Fibroblast of peridontal ligament (primary cell): ENCODE measurements at regions not wholly inside any gene's neighbourhood (a gene's known extent, or its start where the extent isn't known, plus 50 kb on each side); places are given as distances from the start of the nearest gene placed in this dataset.

Experiments
- DNase-seq: peaks from one replicate; pipeline ENCODE4 v3.0.0-alpha.2; 2010; ENCODE audit errors: extremely low read depth

DNA sequence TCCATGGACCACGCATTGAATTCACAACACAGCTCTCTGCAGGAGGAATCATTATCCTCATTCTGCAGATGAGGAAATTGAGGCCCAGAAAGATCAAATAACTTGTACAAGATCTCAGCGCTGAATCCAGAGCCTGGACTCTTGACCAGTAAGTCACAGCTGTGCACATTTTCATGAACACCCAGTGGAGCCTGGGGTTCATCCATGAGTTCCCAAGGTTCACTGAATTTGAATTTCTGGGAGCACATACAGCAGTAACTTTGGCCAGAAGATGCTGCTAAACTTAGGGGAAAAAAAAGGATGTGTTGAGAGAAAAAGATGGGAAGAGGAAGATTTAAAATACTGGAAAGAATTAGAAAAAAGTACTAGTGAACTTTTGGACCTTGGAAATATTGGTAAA, 218.7 kb upstream of the PPARGC1A start:
- no peak for DNase-seq

DNA sequence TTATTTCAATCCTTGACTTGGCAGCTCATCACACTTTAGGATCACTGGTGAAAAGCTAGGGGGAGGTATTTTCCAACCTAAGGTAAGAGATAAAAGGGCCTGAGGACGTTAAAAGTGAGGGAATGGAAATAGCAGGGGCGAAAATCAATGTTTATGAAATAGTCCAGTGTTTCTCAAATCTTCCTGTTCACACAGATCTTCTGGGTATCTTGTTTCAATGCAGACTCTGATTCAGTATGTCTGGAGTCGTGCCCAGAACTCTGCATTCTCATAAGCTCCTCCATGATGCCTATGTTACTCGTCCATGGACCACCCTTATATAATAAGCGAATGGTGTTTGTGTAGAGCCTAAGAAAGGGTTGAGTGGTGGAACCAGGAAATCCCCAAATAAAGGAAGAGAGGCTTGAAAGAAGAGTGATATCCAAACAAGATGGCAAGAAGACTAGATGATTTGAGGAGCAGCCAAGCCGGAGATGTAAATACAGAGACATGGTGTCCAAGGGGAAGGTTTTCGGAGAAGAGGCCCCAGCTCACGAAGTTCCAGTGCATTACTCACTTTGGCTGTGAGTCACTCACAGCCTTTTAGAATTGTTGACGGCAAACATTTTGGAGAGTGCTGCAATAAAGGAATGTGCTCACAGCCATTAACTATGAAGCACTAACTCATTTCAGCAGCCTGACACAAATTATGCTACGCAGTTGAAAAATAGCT, 215.6 kb upstream of the PPARGC1A start:
- peak; percentile 100 for DNase-seq

DNA sequence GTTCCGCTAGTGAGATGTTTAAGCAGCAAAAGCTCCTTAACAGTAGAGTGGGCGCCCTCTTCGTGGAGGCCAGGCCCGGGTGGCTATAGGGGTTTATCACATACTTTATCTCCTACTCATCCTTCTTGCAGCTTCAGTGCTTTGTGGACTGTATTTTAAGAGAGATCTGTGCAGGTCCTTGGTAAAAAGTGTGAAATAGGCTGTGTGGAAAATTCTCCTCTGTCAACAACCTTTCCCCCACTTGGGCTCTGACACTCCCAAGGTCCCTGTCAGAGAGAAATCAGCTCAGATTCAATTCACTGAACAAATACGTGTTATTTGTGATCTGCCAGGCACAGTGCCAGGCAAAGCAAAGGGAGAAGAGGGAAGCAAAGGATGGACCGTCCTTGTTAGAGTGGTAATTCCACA, 214.3 kb upstream of the PPARGC1A start:
- peak; percentile 40 for DNase-seq

DNA sequence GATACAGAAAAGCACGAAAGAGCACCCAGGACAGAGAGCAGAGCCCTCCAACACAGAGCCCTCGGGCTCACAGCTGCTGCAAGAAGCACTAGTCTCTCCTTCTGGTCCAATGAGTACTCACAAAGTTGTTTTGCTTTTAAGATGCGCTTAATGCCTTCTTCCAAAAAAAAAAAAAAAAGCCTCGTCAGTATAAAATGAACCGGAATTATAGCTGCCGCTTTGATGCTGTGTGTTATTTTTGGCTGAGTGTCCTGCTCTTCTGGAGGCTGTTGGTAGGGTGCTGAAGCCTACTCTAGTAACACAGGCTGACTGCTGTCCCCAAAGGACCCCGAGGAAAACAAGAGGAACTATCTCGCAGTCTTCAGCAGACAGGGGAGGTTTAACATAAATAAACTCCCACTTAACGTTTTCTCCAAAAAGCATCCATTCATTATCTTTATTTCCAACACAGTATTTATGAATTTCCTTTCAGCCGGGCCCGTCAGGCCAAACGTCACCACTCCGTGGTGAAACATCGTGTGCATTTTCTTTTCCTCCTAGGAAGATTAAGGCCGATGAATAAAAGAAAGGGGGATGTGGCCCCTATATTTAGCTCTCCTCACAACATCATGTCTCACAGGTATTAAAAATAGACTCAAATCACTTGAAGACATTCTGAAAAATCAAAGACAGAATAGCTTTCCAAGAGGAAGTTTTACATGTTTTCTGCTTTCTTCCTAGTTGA, 213.7 kb upstream of the PPARGC1A start:
- DNase-seq: peak; percentile 70

DNA sequence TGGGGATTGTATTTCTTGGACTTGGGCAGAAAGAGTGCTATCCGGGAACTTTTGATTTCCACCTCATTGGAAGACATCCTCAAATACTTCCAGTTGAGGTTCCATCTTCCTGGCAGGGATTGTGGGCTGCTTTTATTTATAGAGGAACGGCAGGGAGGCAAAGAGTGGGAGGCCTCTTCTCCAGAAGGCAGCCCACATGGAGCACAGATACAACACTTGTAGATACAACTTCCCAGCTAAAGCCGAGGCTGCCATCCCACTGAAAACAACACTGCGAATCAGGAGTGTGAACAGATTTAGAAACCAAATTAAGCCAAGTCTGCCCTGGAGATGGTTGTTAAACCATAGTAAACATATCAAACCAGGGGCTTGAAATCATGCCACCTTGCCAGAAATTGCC, 212.8 kb upstream of the PPARGC1A start:
- no peak for DNase-seq

DNA sequence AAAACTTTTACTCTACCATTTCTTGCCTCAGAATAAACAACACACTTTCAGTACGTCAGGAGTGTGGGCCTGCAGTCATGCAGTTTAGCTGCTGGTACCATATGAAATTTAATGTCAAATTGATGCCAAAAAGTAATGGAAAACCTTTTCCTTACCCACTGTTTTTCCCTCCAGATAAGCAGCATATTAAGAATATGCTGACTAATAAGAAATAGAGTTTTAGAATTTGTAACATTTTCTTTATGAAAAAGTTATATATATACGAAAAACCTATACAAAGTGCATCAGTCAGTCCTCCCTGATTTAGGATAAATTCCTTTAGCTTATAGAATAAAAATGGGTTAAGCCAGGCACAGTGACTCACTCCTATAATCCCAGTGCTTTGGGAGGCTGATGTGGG, 206.8 kb upstream of the PPARGC1A start:
- DNase-seq: no peak

DNA sequence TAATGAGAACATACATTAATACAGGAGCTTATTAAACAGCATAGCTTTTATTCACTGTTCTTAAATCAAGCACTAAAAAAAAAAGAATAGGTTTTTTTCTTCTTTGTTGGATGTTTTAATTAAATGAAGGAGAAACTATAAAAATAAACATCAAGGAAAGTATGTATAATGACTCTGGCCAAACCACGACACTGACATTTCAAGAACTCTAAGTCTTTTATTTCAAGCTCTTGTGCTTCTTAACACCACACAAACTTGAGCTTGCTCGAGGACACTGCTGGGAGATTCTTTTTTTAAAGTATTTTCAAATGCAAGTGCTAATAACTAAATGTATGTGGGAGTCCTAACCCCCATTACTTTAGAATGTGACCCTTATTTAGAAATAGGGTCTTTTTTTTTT, 204.9 kb upstream of the PPARGC1A start:
- DNase-seq: peak; percentile 71

DNA sequence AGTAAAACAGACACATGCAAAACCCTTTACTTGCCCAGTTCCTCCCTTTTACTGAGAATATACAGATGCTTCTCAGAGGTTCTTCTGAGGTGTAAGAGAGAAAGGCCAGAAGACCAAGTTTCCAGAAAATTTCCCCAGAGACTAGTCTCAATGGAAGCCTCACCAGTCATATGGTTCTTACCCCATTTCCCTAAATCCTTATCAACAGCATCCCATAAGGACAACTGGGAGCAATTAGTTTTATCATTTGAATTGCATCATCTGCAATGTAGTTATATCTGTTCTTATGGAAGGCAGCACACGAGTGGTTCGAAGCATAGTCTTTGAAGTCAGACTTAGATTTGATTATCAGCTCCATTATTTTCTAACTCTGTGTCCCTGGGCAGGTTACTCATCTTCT, 203.6 kb upstream of the PPARGC1A start:
- no peak for DNase-seq

DNA sequence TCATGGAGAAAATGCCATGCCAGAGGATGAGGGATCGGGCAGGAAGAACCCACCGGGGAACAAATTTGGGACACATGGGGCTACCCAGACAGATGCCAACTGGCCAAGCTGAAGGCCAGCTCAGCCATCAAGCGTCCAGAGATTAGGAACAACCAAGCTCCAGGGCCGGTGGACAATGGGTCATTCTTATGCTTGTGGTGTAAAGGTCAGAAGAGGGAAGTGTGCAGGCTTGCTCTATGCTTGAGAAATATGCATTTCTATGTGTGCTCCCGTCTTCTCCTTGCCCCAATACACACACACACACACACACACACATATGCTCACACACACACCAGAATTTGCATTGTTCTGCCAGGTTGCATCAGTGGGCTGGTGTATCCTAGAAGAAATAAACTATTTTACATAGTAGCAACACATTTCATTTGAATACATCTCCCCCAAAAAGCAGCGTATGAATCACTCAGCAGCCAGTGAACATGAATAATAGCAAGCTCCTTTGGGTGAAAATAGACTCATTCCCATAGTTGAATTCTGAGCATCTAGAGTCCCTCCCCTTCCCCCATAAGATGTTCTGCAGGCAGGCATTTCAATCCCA, 201.9 kb upstream of the PPARGC1A start:
- peak; percentile 25 for DNase-seq

DNA sequence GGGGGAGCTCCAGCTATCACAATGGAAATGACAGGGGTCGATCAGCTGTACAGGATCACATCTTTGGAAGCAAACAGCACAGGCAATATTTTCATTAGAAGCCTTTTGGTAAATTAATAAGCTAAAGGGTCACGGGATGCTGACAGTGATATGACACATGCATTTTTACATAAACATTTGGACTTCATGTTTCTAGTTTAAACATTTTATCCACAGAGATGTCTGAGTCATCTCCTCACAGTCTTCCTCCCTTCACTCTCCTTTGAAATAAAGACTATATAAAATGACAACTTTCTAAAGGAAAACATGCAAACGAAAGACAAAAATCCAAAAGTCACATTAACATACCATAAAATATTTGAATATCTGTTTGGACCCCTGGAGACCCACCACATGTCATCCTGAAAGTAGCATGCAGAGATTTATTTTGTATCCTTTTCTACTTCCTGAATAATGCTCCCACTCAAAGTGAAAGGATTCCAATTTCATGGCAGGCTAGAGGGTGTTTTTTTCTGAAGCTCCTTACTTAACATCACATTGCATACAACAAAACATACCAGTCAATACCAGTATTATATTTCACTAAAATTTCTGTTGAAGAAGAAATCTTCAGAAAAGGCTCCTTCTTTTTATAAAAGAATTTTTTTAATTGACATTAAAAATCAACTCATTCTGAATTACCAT, 200.1 kb upstream of the PPARGC1A start:
- peak; percentile 73 for DNase-seq

DNA sequence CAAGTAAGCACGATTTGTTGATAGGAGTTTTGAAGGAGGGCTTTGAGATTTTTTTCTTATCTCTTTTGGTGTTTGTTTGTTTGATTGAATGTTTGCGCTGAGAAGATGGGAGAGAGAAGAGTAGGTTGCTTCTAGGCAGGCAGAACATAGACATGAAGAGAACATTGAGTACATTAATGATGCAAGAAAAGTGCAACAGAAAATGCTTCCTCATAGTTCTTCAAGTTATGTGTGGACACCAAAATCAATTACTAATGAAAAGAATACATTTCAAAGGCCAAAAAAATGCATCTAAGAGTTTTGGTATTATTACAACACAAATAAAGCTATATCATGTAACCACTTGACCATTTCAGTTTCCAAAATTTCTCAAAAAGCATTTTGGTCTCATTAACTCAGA, 191.0 kb upstream of the PPARGC1A start:
- peak; percentile 8 for DNase-seq

DNA sequence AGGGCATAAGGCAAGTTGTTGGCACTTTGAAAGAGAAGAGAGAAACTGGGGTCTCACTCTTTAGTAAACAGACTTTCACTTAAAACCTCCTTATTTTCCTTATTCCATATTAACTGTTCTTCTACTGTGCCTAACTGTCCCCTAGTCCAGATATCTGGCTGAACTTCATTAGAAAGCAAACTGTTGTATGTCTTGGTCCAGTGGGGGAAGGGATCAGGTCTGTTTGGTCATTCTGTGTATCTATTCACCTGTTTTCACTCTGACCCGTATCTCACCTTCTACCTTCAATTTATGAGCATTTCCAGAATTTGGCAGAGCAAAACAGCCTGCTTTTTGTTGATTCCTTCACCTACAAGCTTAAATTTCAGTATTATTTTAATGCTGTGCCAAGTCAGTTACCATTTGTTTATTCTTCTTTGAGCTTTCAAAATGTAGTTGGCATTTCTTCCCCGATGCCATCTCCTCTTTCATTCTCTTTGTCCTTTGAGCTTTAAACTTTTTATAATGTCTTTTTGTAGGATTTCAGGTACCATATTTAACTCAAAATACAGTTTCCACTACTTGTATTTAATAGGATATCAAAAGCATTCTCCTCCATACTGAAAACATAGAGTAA, 188.6 kb upstream of the PPARGC1A start:
- DNase-seq: no peak

DNA sequence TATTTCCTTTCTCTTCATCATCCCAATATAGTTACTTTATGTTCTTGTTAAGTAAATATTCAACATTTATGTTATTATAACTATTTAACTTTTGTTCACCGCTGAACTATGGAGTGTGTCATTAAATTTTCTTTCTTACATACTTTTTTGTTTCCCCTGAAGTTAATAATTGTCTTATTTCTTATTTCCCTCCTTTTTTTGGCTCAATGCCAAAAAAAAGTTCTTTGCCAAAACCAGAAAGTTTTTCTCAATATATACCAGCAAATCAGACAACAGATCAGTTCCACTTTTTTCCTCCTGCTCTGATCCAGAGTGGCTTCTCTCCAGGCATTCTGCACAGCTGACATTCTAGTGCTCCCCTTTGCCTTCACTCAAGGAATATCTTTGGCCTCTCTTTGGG, 187.0 kb upstream of the PPARGC1A start:
- DNase-seq: no peak

DNA sequence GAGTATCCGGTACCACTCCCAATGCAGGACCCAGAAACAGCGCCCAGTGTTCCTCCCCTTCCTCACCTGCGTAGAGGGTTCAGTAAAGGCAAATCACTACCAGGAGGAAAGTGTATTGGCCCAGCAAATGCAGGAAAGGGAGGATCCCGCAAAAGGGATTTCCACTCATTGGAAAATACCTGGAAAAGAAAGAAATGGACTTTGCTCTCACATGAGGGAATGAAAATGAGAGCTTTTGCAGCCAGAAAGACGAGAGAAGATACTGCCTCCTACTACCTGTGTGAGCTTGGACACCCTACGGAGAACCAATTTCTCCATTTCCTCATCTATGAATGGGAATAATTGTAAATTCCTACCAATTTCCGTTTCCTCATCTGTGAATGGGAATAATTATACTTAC, 184.1 kb upstream of the PPARGC1A start:
- DNase-seq: no peak

DNA sequence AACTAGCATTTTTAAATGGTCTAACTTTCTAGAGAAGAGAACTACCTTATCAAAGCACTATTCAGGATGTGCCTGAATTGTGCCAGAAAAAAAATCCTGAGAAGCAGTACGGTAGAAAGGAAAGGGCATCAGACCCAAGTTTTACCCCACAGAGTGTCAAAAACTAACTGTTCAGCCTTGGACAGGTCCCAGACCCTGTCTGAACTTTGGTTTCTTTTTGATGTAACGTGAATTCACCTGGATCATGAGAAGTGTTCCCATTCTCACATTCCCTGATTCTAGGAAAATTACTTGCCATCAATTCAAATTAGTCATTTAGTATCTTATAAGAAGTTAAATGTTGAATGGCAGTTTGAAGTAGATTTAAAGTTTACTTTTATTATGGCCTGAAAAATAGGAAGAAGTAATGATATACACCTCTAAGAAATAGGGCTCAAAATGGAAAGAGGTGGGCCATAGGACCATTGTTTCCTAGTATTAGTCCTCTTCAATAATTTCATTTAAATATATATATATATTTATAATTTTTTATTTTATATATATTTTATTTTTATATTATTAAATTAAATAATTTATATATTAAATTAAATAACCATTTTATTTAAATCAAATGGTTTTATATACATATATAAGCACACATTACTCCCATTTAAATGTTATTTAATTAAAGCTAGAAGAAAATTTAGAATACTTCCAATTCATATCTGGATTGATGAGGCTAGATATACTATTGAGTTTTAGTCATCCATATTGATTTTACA, 181.9 kb upstream of the PPARGC1A start:
- no peak for DNase-seq

DNA sequence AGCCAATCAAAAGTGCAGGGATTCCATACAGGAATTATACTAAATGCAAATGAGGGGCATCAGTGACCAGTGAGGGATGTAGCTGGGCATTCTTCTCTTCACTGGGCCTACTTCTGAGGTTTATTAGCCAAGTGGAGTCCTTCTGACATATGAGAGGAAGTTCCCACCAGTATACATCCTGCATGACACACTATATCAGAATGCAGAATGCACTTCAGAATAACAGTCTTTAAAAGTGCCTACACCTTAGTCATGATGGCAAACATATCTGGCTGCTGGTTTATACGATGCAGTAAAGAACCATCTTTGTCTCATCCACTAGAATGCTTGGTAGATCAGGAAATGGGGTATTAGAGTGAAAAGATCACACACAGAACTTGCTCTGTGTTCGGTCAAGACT, 180.3 kb upstream of the PPARGC1A start:
- DNase-seq: peak; percentile 45

DNA sequence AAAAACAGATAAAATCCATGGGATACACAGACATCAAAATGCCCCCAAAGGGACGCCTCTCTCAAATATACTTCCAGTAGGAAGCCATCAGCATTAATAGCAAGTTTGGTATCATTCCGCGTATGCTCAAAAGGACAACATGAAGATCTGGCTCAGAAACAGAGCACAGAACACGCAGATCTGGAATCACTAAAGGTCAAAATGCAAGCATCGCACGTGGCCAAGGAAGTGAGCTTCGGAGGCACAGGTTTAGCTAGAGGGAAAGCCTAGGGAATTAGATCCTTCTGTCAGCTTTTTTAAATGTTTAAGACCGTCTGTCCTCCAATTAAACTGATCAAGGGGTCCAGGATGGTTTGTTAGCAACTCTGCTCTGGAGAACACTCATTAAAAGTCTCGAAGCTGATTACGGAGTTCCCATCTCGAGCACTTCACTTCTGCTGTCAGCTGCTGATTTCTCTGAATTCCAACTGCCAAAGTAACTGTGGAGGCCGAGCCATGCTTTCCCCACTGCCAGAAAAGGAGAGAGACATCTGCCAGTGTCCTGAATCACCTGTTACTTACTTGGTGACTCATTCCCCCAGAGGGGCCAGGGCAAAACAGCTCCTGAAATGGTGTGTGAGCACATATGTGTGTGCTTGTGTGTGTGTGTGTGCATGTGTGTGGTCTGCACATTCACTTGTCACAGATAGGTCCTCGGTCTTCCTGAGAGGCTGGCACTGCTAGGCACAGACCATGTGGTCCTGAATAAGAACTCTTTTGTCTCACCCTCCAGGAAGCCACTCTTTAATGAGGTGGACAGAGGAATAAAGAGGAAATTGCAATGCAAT, 177.7 kb upstream of the PPARGC1A start:
- DNase-seq: peak; percentile 42

DNA sequence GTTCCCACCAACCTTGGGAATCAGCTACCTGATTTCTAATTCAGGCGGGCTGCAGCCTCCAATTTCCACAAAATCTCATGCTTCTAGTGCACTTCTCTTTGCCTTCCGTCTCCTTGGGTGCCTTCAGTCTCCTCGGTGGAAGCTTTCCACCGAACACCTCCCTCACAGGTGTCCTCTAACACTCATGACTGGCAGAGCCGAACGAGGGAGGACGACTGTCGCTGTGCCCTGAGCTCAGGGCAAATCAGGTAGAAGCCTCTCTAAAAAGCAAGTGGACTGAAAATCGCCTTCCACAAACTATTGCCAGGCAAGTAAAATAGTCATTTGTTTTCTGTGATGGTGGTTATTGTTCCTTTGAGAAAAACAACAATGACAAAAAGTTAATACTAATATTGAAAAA, 176.1 kb upstream of the PPARGC1A start:
- no peak for DNase-seq

DNA sequence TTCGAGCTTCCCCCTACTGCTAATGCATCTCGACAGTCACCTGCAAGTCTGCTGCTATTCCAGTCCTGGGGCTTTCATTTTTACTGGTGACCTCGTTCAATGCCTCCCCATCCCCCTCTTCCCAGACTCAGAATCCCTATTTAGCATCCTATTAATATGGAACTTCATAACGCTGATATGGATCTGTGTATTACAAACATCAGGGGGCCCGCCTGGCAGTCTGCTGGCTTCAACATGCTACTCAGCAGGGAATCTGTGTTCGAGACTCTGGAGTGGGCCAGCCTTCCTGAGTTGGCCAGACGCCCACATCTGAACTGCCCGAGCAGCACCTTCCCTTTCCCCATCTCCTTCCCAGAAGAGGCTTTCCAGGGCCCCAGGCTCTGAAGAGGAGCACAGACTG, 173.9 kb upstream of the PPARGC1A start:
- DNase-seq: no peak

DNA sequence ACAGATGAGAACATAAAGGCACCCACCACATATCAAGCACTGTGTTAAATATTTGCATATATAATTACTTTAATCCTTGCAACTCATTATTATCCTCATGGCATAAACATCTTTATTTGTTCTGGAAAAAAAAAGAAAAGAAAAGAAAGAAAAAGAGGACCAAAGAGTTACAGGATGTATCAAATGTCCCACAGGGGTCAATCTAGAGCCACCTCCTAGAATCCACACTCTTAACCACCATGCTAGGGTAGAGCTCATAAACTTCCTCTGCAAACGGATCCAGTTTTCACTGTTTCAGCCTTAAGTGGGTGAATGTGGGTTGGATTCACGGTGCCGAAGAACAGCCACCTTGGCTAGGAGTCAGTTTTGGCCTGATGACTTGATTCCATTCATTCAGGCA, 171.1 kb upstream of the PPARGC1A start:
- DNase-seq: no peak

DNA sequence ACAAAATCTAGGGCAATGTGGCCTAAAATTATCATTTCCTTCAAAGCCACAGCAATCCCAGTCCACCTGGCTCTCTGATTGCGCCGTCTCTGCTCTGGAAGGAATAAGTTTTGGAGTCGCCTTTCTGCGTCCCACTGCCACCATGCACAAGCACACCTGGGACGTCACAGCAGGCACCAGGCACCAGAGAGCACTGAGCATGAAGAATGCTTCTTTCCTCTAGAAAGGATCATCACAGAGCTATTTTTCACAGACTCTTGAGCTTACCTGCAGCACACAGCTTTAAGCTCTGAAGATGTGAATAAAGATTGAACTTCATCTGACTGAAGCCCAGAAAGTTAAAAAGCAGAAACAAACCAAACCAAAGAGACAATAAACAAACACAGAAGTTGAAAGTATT, 170.0 kb upstream of the PPARGC1A start:
- DNase-seq: no peak
